ENCODE measurements at regions not wholly inside any gene's neighbourhood (a gene's known extent, or its start where the extent isn't known, plus 50 kb on each side); places are given as distances from the start of the nearest gene placed in this dataset.
"Not testable (repeated sequence)": the region's sequence is repeated elsewhere in the genome, so short reads cannot be mapped to it uniquely, and the experiment has no call there.

DNA sequence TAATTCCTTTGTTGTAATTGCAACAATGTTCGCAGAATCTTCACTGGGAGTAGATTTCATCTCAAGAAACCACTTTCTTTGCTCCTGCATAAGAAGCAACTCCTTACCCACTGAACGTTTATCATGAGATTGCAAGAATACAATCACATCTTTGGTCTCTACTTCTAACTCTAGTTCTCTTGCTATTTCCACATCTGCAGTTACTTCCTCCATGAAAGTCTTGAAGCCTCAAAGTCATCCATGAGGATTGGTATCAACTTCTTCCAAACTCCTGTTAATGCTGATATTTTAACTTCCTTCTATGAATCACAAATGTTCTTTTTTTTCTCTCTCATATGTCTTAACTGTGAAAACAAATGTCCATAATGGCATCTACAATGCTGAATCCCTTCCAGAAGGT lies 118.6 kb upstream of the RAB4A start:
- DNase-seq (ENCODE audit: low read depth in 2 of 2) = no peak

DNA sequence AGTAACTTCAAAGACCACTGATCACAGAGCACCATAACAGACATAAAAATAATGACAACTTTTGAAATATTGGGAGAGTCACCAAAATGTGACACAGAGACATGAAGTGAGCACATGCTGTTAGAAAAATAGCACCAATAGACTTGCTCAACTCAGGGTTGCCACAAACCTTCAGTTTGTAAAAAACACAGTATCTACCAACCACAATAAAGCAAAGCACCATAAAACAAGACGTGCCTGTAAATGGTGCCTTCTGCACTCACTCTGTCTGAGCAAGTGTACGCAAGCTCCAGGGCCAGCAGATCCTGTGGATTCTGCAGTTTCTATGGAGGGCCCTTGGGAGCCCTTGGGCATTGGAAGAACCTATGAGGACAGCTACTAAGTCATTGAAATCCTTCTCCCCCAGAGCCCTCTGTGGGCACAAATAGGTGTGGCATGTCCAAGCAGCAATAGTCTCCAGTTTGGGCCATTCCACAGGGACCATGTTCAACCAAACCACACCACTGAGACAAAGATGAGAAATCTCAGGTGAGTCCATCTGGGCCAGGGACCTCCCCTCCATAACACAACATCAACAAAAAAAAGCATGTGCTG lies 116.9 kb upstream of the RAB4A start:
- no peak for DNase-seq (ENCODE audit: low read depth in 2 of 2)

DNA sequence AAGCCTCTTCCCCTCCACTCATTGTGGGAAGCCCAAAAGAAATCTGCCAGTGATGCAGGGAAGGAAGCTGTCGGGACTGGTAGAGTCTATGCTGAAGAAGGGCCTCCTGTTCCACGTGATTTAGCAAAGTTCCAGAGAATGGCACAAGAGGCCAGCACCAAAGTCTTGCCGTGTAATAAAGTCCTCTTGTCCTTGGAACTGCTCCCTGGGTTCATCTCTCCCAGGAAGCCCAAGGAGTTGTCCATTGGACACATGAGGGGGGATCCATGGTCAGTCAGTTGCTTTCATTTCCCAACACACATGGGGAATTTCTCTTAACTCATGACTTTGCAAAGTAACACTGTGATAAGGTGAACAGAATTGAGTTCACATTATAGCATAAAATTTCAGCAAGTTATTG lies 116.1 kb upstream of the RAB4A start:
- no peak for DNase-seq (ENCODE audit: low read depth in 2 of 2)

DNA sequence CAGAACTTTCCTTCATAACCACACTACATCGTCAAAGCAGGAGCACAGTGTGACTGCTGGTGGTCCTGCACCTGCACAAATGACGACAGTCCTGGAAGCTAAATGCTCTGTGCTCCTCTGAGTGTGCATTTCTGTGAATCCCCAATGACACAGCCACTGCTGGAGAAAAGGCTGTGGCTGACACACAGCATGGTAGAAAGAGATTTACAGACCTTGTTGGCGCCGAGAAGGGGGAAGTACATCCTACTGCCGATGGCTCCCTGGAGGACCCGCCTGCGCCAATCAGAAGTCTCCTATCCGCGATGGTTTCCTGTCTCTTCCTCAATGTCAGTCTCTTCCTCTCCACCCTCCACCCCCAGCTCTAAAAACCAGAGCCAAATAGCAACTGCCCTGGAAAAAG lies 115.4 kb upstream of the RAB4A start:
- no peak for DNase-seq (ENCODE audit: low read depth in 2 of 2)

DNA sequence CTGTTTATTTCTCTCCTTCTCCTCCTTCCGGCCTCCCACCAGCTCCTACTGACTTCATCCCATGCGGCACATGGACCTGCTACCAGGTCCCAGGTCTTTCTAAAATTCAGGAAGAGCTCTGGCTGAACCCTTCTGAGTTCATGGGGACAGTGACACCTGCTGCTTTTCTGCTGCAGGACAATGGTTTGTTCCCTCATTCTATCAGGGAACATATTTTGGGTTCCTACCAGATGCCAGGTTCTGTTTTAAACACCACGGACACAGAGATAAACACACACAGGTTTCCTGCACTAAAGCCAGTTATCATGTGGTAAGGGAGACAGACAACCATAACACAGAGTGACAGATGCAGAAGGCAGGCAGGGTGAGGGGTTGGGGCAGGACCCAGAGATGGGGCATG lies 114.0 kb upstream of the RAB4A start:
- DNase-seq (ENCODE audit: low read depth in 2 of 2) = no peak

DNA sequence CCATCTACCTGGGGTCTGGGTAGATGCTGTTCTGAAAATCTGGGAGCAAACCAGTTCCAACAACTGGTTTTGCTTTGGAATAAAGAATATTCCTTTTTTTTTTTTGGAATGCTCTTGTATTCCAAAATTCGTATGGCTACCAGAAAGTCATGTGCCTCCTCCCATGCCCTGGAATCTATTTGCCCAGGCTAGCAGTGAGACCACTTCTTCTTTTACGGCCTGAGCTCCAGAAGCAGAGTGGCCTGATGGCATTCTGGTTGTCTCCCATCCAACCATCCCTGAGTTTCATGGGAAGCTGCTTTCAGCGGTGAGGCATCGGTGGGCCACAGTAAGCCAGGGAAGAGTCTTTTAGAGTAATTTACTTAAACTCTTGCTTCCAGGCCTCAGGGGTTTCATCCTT lies 113.4 kb upstream of the RAB4A start:
- no peak for DNase-seq (ENCODE audit: low read depth in 2 of 2)

DNA sequence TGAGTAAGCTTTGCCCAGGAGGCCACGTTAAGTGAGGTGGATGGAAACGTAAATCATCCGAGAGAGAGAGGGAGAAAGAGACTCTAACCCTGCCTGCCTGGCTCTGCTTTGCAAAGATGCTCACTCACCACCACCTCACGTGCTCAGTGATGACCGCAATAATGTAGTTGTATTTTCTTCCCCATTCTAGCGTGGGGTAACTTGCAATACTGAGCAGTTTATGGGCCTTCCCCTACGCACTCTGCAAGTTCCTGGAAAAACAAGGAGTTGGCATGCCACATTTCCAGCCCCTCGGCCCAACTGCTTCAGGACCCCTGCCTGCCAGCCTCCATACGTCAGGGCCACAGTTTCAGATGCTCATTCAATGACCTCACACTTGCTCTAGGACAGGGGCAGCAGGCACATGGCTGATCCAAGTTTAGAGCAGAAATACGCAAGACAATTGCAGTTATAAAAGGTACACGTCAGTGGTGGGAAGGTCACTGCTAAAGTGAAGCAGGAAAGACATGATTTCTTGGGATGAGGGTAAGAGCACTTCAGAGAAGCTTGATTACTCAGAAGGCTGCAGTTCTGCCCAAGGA lies 112.5 kb upstream of the RAB4A start:
- no peak for DNase-seq (ENCODE audit: low read depth in 2 of 2)

DNA sequence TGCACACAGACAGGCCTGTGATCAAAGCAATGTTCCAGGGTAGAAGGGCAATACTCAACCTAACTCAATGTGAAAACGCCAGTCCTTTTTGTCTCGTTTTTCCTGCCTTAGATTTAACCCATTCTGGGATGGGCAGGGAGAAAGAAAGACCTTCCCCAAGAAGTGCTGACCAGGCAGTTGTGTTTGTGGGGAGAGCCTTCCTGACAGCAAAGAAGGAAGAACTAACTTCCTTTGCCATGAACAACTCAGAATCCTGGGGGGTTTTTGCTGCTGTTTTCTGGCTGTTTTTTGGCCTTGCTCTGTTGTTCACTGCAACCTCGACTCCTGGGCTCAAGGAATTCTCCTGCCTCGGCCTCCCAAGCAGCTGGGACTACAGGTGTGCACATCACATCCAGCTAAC lies 112.0 kb upstream of the RAB4A start:
- no peak for DNase-seq (ENCODE audit: low read depth in 2 of 2)

DNA sequence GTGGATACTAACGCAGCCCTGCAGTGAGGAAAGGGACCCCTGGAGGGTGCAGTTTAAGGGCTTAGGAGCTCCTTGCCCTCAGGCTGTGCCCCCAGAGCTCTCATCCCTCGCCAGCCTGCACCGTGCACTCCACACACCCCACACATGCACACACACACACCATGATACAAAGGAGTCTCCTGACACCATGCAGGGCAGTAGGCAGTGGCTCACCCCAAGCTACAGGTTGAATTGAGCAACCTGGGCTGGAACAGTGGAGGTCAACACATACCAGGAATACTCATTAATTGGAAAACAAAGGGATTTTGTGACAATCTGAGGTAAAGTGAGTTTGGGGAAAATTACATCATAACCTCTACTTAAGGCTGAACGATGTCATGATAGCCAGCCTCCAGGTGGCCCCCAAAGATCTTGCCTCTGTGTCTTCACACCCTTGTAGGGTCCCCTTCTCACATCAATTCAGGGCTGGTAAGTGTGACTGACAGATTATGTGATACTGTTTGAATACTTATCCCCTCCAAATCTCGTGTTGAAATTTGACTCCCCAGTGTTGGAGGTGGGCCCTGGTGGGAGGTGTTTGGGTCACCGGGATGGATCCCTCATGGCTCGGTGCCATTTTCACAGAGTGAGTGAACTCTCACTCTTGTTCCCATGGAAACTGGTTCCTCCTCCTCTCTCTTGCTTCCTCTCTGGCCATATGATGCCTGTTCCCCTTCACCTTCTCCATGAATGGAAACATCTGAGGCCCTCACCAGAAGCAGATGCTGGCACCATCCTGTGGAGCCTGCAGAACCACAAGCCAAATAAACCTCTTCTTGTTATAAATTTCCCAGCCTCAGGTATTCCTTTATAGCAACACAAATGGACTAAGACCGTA lies 111.0 kb upstream of the RAB4A start:
- no peak for DNase-seq (ENCODE audit: low read depth in 2 of 2)

DNA sequence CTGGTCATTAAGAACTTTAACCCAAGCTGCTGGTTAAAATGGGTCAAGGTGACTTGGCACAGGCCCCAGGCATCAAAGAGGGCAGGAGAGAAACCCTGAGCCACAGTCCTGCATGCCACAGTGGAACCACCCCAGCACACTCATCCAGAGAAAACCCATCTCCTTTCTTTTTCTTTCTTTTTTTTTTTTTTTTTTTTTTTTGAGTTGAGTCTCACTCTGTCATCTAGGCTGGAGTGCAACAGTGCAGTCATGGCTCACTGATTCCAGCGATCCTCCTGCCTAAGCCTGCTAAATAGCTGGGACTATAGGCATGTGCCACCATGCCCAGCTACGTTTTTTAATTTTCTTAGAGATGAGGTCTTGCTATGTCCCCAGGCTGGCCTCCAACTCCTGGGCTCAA lies 109.2 kb upstream of the RAB4A start:
- DNase-seq (ENCODE audit: low read depth in 2 of 2) = no peak

DNA sequence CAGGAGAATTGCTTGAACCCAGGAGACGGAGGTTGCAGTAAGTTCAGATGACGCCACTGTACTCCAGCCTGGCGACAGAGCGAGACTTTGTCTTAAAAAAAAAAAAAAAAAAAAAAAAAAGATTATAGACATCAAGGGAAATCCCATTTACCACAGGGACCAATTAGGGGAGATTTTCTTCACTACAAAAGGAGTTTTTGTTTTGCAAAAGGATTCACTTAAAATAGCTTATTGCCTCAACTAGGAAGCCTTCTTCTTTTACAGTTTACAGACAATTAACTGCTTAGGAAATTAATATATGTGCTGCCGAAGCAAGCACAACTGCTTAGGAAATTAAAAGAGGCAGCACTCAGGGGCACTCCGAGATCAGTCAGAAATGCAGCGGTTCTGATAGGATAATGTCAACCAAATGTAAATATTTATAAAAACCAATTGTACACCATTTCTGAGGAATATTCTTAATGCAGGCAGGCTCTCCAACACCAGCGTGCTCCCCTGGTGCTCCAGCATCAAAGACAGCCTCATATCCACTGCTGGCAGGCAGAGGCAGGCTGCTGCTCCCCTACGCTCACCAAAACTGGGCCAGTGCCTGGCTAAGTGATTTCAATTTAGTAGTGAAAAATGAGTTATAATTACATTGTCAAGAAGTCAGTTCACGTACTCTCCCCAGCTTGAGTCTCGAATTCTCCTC lies 107.9 kb upstream of the RAB4A start:
- no peak for DNase-seq (ENCODE audit: low read depth in 2 of 2)

DNA sequence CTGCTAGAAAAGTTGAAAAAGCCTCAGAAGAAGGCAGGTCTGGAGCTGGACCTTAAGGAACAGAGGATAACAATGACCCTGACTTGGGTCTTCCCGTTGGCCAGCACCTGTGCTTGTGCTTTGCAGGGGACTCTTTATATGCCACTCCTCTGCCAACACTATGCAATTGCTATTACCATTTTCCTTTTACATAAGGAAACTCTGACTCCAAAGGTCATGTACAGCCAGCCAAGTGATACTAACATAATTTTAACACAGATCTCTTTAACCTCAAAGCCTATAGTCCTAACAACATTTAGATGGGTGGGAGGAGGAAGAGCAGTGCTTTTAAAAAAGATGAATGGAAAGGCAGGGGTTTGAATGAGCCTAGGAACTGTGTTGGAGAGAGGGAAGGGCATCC lies 106.6 kb upstream of the RAB4A start:
- no peak for DNase-seq (ENCODE audit: low read depth in 2 of 2)

DNA sequence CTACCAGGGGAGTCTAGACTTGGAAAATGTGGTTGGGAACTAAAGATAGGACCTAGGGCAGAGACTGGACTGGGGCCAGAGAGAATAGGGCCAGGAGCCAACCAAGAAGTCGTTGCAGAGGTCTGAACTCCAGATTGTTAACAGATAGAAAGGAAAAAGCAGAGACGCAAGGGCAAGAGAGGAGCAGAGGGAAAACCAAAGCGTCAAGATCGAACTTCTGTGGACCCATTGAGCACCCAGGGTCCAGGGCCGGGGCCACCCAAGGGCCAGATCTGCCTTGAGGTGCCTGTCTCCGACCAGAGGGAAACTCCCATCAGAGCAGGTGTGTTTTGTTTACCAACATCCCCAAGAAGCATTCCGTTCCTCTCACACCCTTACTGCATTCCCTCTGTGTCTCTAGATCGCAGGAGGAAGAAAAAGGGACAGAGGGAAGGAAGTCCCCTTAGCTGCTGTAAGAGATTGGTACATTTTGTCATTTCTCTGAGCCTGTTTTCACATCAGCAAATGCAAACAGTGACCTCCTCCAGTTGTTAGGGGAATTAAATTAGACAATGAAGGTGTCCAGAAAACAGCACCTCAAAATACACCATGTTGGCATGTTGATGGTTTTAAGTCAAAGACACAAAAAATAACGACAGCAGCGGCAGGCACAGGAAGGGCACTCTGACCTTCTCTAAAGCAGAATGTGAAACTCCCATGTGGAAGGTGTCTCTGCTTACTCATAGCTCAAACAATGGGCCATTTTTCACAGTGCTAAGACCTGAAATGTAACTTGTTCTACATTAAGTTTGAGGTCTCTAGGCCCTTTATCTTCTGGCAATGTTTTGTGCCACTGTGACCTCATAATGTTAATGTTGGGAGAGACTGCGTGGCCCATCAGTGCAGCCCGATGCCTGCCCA lies 105.8 kb upstream of the RAB4A start:
- no peak for DNase-seq (ENCODE audit: low read depth in 2 of 2)

DNA sequence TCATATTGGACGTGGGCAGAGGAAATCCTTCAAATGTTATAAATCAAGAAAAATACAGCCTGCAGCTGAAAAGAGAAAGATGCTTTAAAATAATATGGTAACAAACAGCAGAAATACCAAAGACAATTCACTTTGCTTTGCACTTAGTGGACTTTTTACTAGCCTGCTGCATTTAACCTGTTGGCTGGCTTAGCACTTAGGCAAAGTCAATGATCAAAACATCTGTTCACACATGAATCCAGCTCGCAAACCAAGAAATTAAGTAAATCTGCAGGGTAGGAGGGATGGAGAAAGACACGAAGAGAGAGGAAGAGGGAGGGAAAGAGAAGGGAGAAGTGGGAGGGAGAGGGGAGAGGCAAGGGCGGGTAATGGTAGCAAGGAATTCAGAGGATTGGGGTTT lies 103.6 kb upstream of the RAB4A start:
- DNase-seq (ENCODE audit: low read depth in 2 of 2) = no peak

DNA sequence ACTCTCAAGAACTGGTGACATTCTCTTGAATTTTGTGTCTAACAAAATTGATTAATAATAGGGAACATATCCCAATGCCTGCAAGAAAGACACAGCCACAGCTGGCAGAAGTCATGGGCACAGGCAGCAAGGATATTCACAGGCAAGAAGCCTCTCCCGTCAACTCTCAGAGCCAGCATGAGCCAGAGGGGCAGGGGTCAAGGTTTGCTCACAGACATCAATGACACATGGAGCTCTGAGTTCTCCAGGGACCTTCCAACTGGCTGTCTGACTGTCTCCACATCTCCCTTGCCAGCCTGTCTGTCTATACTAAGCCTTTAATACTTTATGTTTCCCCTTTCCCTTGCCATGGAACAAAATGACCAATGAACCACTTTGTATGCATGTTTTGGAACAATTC lies 101.5 kb upstream of the RAB4A start:
- no peak for DNase-seq (ENCODE audit: low read depth in 2 of 2)

DNA sequence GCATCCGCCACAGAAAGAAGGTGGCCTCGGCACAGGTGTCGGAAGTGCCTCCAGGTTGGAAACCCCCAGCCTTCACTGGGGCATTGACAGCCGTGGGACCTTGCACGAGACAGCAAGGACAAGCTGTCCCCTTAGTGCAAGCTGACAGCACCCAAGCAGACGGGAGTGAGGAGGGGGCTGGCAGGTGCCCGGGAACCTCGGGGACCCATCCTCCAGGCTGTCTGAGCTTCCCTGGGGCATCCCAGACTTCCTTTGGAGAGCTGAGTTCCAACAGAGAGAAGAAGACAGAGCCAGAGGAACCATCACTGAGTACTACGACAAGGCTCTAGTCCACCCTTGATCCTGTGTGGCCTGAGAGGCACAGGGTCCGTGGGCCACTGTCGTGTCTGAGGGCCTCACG lies 100.6 kb upstream of the RAB4A start:
- no peak for DNase-seq (ENCODE audit: low read depth in 2 of 2)

DNA sequence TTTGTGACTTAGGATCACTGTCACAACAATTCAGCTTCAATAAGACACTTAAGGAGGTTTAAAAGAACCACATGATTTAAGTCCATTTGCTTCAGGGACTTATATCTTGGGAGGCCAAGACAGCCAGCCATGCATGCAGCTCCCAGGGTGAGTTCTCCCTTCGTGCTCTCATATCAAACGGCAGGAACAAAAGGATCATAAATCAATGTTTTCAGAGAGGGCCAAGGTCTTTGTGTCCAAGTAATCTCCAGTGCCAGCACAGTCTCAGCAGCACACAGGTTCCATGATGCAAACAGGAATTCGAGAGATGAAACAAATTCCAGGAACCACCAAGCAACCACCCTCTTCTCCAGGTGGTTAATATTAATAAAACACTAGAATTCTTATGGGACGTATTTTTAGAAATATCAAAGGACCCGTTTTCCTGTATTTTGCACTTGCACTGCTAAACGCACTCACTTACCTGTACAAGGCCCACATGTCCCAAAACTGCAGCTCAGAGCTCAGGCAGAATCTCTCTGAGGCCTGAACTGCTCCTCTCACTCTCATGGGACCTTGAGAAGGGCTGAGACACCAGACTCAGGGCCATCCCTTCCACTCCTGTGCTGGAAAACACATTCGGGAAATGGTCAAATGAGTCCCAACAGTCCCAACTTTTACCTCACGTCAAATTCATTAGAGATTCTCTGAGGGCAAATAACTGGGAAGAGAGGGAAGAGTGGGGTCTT lies 100.0 kb upstream of the RAB4A start:
- DNase-seq (ENCODE audit: low read depth in 2 of 2) = no peak

DNA sequence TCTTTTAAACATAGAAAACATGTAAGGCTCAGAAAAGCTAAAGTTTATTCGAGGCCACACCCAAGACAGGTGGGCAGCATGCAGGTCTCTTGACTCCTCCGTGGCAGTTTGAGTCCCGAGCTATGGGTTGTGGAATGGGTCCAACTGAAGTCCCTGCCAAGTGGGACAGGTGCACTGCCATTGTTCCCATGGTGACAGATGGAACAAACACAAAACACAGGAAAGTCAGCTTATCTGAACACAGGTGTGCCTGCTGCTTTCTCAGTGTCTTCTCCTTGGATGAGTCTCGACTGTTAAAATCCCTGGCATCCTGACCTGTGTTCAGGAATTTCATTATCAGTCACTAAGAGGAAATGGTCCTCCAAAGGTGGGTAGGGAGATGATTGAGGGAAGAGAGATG lies 99.0 kb upstream of the RAB4A start:
- DNase-seq (ENCODE audit: low read depth in 2 of 2) = no peak

DNA sequence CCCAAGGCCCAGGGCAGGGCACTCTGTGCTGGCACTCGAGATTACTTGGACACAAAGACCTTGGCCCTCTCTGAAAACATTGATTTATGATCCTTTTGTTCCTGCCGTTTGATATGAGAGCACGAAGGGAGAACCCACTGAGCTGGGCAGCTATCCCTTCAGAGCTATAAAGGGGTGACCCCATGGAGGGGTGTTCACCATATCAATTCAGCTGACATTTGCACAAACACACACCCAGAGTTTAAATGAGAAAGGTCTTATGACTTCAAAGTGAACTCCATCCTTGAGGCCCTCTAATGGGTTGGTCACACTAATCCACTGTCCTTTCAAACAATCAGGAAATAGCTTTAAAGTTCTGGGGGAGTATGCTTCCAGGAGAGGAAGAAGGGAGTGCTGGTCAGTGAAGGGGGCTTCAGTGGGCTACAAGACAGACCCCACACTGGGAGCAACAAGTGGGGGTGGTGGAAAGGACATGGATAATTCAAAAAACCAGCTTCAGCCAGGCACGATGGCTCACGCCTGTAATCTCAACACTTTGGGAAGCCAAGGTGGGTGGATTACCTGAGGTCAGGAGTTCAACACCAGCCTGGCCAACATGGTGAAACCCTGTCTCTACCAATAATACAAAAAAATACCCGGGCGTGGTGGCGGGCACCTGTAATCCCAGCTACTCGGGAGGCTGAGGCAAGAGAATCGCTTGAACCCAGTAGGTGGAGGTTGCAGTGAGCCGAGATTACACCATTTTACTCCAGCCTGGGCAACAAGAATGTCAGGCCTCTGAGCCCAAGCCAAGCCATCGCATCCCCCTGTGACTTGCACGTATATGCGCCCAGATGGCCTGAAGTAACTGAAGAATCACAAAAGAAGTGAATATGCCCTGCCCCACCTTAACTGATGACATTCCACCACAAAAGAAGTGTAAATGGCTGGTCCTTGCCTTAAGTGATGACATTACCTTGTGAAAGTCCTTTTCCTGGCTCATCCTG lies 97.1 kb upstream of the RAB4A start:
- DNase-seq (ENCODE audit: low read depth in 2 of 2) = not testable (repeated sequence)

DNA sequence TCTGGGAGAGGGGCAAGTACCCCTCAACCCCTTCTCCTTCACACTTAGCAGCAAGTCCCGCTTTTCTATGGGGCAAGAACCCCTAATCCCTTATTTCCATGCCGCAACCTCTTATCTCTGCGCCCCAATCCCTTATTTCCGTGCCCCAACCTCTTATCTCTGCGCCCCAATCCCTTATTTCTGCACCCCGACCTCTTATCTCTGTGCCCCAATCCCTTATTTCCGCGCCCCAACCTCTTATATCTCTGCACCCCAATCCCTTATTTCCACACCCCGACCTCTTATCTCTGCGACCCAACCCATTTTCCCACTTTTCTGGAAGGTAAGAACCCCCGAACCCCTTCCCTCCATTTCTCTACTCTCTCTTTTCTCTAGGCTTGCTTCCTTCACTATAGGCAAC lies 95.6 kb upstream of the RAB4A start:
- DNase-seq (ENCODE audit: low read depth in 2 of 2) = not testable (repeated sequence)

All from stimulated activated CD4-positive, alpha-beta T cell treated with anti-CD3 and anti-CD28 coated beads, Interleukin-1b, Interleukin-23, amount 100 ng/mL, for 1 hour (primary cell).